NB4 (cell line): ENCODE measurements at regions not wholly inside any gene's neighbourhood (a gene's known extent, or its start where the extent isn't known, plus 50 kb on each side); places are given as distances from the start of the nearest gene placed in this dataset.

ENCODE experiments used
- DNase-seq: peaks from one replicate; pipeline ENCODE4 v3.0.0; 2010; ENCODE audit warnings: low read depth
- H3K4me3 ChIP-seq: one replicate; pipeline ENCODE4 v1.5.1; 2011; ENCODE audit warnings: mild to moderate bottlenecking, low read depth, low read length, moderate library complexity
- CTCF ChIP-seq: IDR thresholded peaks from one replicate; pipeline ENCODE4 v1.5.1; 2012; ENCODE audit warnings: low read depth, low read length
- MAX ChIP-seq: IDR thresholded peaks from 2 replicates; pipeline ENCODE4 v1.6.1; 2011; ENCODE audit warnings: low read depth, low read length
- MYC ChIP-seq: IDR thresholded peaks from 2 replicates; pipeline ENCODE4 v1.6.1; 2011; ENCODE audit warnings: low read depth, low read length
- POLR2A ChIP-seq: IDR thresholded peaks from 2 replicates; pipeline ENCODE4 v1.6.1; 2011; ENCODE audit warnings: mild to moderate bottlenecking; ENCODE audit not compliant: insufficient read length; ENCODE audit errors: extremely low read depth

- no peak for DNase-seq
Measured at GRCh38 chr4:111652236-111652635, 493.0 kb upstream of the FAM241A start.

GRCh38 chr4:111652986-111653385 is 492.3 kb upstream of the FAM241A start:
- no peak overlapping the region for H3K4me3 ChIP-seq
- TF ChIP-seq POLR2A: no peak
- TF ChIP-seq CTCF: no peak
- no peak for TF ChIP-seq MAX
- TF ChIP-seq MYC: no peak
- DNase-seq: no peak

More at GRCh38 chr4:111652236-111652635, 493.0 kb upstream of the FAM241A start:
- no peak for TF ChIP-seq MAX
- TF ChIP-seq CTCF: no peak
- no peak for TF ChIP-seq MYC
- no peak overlapping the region for H3K4me3 ChIP-seq

- no peak for DNase-seq
- TF ChIP-seq MAX (no peak), CTCF (no peak), MYC (no peak), POLR2A (no peak)
- no peak overlapping the region for H3K4me3 ChIP-seq
Measured at GRCh38 chr4:111662496-111662895, 482.8 kb upstream of the FAM241A start.

GRCh38 chr4:111664308-111664945 is 480.8 kb upstream of the FAM241A start:
- TF ChIP-seq CTCF: no peak
- TF ChIP-seq MAX: no peak
- no peak for TF ChIP-seq POLR2A
- no peak overlapping the region for H3K4me3 ChIP-seq
- no peak for DNase-seq

GRCh38 chr4:111666826-111667360 is 478.4 kb upstream of the FAM241A start:
- no peak overlapping the region for H3K4me3 ChIP-seq
- TF ChIP-seq CTCF (no peak), POLR2A (no peak), MYC (no peak), MAX (no peak)
- DNase-seq: no peak
